PC-3 (cell line): ENCODE measurements at regions not wholly inside any gene's neighbourhood (a gene's known extent, or its start where the extent isn't known, plus 50 kb on each side); places are given as distances from the start of the nearest gene placed in this dataset.

Source experiments
- ATAC-seq: fragments of 200-7000 bp; cut with Tn5 transposase; 2 replicates; pipeline ENCODE4 v1.9.1; 2020; ENCODE audit warnings: mild to moderate bottlenecking, moderate library complexity
- BruUV-seq: library from RNA; stranded (reverse); fragments of 400-500 nt; replicated peaks from 2 replicates; lab custom pipeline; 2021; lab: Mats Ljungman, UMichigan
- CTCF ChIA-PET: fragments of 300-600 bp; sonication (Branson Sonifier 250); formaldehyde crosslinking; loops from one replicate; lab custom pipeline; 2022; ENCODE audit warnings: antibody characterized with exemption; lab: Charles Lee
- POLR2A ChIA-PET: fragments of 300-600 bp; sonication (Branson Sonifier 250); formaldehyde crosslinking; loops from one replicate; lab custom pipeline; 2022; ENCODE audit warnings: antibody characterized with exemption; ENCODE audit not compliant: unreplicated experiment; lab: Charles Lee
- DNase-seq: peaks from one replicate; pipeline ENCODE4 v3.0.0-alpha.2; 2015
- H2AFZ ChIP-seq: fragments of 300-600 bp; sonication (generic); 2 replicates; pipeline ENCODE4 v1.6.0; 2016; ENCODE audit warnings: antibody characterized with exemption, low read length
- H3F3A ChIP-seq: fragments of 300-600 bp; sonication (generic); one replicate; pipeline ENCODE4 v1.6.0; 2017; ENCODE audit warnings: antibody characterized with exemption, low read length, control low read depth, mild to moderate bottlenecking; ENCODE audit not compliant: unreplicated experiment
- H3K27ac ChIP-seq: fragments of 300-600 bp; sonication (generic); 2 replicates; pipeline ENCODE4 v1.5.1; 2016; ENCODE audit warnings: mild to moderate bottlenecking, low read length
- H3K27me3 ChIP-seq: fragments of 300-600 bp; sonication (generic); 2 replicates; pipeline ENCODE4 v1.6.1; 2016; ENCODE audit warnings: low read length, mixed read lengths
- H3K36me3 ChIP-seq: fragments of 300-600 bp; sonication (generic); 2 replicates; pipeline ENCODE4 v1.6.1; 2016; ENCODE audit warnings: low read depth, mixed run types, low read length, mixed read lengths
- H3K4me1 ChIP-seq: fragments of 300-600 bp; sonication (generic); 2 replicates; pipeline ENCODE4 v1.5.1; 2016; ENCODE audit warnings: low read length; ENCODE audit not compliant: insufficient read depth
- H3K4me2 ChIP-seq: fragments of 300-600 bp; sonication (generic); 2 replicates; pipeline ENCODE4 v1.6.0; 2016; ENCODE audit warnings: low read length
- H3K4me3 ChIP-seq: fragments of 300-600 bp; sonication (generic); 2 replicates; pipeline ENCODE4 v1.5.1; 2016; ENCODE audit warnings: mild to moderate bottlenecking, low read length, mixed read lengths
- H3K79me2 ChIP-seq: fragments of 300-600 bp; sonication (generic); 2 replicates; pipeline ENCODE4 v1.6.1; 2017; ENCODE audit warnings: low read length, mixed read lengths
- H3K9ac ChIP-seq: fragments of 300-600 bp; sonication (generic); 2 replicates; pipeline ENCODE4 v1.6.0; 2016; ENCODE audit warnings: mild to moderate bottlenecking, low read length
- H3K9me2 ChIP-seq: fragments of 300-600 bp; sonication (generic); replicated peaks from 2 replicates; pipeline ENCODE4 v1.6.1; 2016; ENCODE audit warnings: mixed run types, low read length, mixed read lengths
- H3K9me3 ChIP-seq: fragments of 300-600 bp; sonication (generic); 2 replicates; pipeline ENCODE4 v1.6.1; 2016; ENCODE audit warnings: low read length, mixed read lengths
- H4K20me1 ChIP-seq: fragments of 300-600 bp; sonication (generic); 2 replicates; pipeline ENCODE4 v1.6.1; 2016; ENCODE audit warnings: low read length, mixed read lengths
- EZH2 ChIP-seq: fragments of 300-600 bp; sonication (generic); IDR thresholded peaks from one replicate; pipeline ENCODE4 v1.6.1; 2017; ENCODE audit warnings: antibody characterized with exemption, mild to moderate bottlenecking, low read length; ENCODE audit not compliant: unreplicated experiment
- EZH2phosphoT487 ChIP-seq: fragments of 300-600 bp; sonication (generic); IDR thresholded peaks from 2 replicates; pipeline ENCODE4 v1.6.1; 2018; ENCODE audit warnings: mild to moderate bottlenecking, antibody characterized with exemption, low read length, borderline replicate concordance
- intact Hi-C: fragments of 100-400 bp; cut with micrococcal nuclease; formaldehyde crosslinking; loops from 2 replicates; pipeline ENCODE4 v1.9.0; 2023
- TF ChIP-seq, protein P1 (sequence below): fragments of 300-600 bp; sonication (generic); conservative IDR thresholded peaks from 2 replicates; pipeline ENCODE4 v1.5.1; 2017; ENCODE audit warnings: antibody characterized with exemption, low read depth, mild to moderate bottlenecking, low read length

DNA sequence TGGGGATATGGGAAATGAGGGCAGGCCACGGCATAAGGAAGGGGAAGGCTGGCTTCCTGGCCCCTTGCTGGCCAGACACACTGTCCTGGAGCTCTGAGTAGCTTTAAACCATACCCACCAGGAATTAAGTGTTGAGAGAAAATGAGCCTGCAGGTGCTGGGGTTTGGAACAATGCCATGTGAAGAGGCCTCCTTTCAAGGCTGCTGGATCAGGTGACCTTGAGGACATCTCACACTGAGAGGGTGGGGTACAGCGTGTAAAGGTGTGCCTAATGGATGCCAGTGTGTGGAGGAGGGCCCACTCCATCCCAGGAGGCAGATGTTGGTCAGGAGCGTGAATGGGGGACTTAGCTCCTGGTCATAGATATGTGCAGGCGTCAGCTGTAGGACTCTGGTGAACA is 74.8 kb upstream of the MLN start:
- no peaks in the 10 kb centered on the region for H3K79me2 ChIP-seq
- H3K9ac ChIP-seq = no peak overlapping the region
- H3K9me3 ChIP-seq = no peaks in the 10 kb centered on the region
- no peaks in the 10 kb centered on the region for H4K20me1 ChIP-seq
- H3K4me1 ChIP-seq = no peaks in the 10 kb centered on the region
- H3K4me3 ChIP-seq = no peak overlapping the region
- TF ChIP-seq, protein P1, sequence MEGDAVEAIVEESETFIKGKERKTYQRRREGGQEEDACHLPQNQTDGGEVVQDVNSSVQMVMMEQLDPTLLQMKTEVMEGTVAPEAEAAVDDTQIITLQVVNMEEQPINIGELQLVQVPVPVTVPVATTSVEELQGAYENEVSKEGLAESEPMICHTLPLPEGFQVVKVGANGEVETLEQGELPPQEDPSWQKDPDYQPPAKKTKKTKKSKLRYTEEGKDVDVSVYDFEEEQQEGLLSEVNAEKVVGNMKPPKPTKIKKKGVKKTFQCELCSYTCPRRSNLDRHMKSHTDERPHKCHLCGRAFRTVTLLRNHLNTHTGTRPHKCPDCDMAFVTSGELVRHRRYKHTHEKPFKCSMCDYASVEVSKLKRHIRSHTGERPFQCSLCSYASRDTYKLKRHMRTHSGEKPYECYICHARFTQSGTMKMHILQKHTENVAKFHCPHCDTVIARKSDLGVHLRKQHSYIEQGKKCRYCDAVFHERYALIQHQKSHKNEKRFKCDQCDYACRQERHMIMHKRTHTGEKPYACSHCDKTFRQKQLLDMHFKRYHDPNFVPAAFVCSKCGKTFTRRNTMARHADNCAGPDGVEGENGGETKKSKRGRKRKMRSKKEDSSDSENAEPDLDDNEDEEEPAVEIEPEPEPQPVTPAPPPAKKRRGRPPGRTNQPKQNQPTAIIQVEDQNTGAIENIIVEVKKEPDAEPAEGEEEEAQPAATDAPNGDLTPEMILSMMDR = no peak
- no peak for TF ChIP-seq EZH2
- no peak for TF ChIP-seq EZH2phosphoT487
- peaks cover 32% of the 10 kb centered on the region for H3K27me3 ChIP-seq
- no peak overlapping the region for H3K4me2 ChIP-seq
- H2AFZ ChIP-seq = no peak overlapping the region
- ChIA-PET CTCF (no interaction called here), POLR2A (no interaction called here)
- intact Hi-C loops = no loop called here
- no TSS peak for BruUV-seq
- H3K36me3 ChIP-seq = no peaks in the 10 kb centered on the region
- DNase-seq = no peak
- ATAC-seq = no peak
- H3K9me2 ChIP-seq = no peaks in the 10 kb centered on the region
- H3K27ac ChIP-seq = no peak overlapping the region
- H3F3A ChIP-seq = no peaks in the 10 kb centered on the region

DNA sequence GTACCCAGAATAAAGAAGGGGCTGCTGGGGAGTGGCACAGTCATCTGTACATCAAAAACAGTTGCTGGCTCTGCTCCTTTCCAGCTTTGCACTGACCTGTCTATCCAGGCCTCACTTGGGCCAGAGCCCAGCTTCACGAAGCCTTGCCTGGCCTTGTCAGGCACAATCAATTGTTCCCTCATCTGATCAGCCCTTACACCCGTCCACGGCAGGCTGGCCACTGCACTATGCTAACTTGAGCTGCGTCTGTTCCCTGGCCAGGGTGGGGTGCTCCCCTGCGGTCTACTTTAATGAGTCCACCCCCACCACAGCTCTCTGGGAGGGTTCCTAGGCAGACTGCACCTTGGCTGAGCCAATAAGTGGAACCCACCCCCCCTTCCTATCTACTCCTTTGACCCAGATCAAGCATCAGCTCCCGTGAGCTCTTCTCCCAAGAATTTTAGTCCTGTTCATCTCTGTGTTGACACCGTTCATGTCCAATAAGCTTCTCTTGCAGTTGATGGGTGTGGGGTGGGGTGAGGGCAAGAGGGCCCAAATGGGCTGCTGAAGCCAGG is 74.3 kb upstream of the MLN start:
- Histone ChIP-seq H3K4me3 (no peak overlapping the region), H3K9ac (no peak overlapping the region), H2AFZ (no peak overlapping the region), H3K9me2 (no peaks in the 10 kb centered on the region), H3F3A (no peaks in the 10 kb centered on the region), H3K27ac (no peak overlapping the region), H3K79me2 (no peaks in the 10 kb centered on the region), H3K4me1 (no peaks in the 10 kb centered on the region), H3K36me3 (no peaks in the 10 kb centered on the region), H3K9me3 (no peaks in the 10 kb centered on the region), H3K4me2 (no peak overlapping the region), H3K27me3 (peaks cover 36% of the 10 kb centered on the region), H4K20me1 (no peaks in the 10 kb centered on the region)
- CTCF ChIA-PET = no interaction called here
- ATAC-seq (no peak), DNase-seq (no peak)
- TF ChIP-seq EZH2phosphoT487 (no peak), EZH2 (no peak)
- TF ChIP-seq, protein P1 = no peak
- BruUV-seq = no TSS peak
- intact Hi-C loops = no loop called here
- POLR2A ChIA-PET = no interaction called here

- no peak for DNase-seq
- no peak for ATAC-seq
- ChIA-PET CTCF (no interaction called here), POLR2A (no interaction called here)
- H3K27me3 ChIP-seq = peaks cover 59% of the 10 kb centered on the region
- H2AFZ ChIP-seq = no peak overlapping the region
- H3K79me2 ChIP-seq = no peaks in the 10 kb centered on the region
- TF ChIP-seq EZH2 (no peak), EZH2phosphoT487 (no peak)
- TF ChIP-seq, protein P1 = no peak
- no peaks in the 10 kb centered on the region for H3K9me2 ChIP-seq
- no peaks in the 10 kb centered on the region for H4K20me1 ChIP-seq
- no peaks in the 10 kb centered on the region for H3K36me3 ChIP-seq
- H3K9me3 ChIP-seq = no peaks in the 10 kb centered on the region
- H3K4me3 ChIP-seq = no peak overlapping the region
- intact Hi-C loops = no loop called here
- no peak overlapping the region for H3K4me2 ChIP-seq
- BruUV-seq = no TSS peak
- H3F3A ChIP-seq = no peaks in the 10 kb centered on the region
- H3K4me1 ChIP-seq = no peaks in the 10 kb centered on the region
- H3K27ac ChIP-seq = no peak overlapping the region
- H3K9ac ChIP-seq = no peak overlapping the region
Measured at GRCh38 chr6:33875696-33876095, 71.9 kb upstream of the MLN start.
